ENCODE measurements at regions not wholly inside any gene's neighbourhood (a gene's known extent, or its start where the extent isn't known, plus 50 kb on each side); places are given as distances from the start of the nearest gene placed in this dataset.

- TF ChIP-seq TEAD4 (IDR thresholded peaks at IDR 0.05; ENCODE audit: borderline replicate concordance, insufficient read depth) (peak; percentile 78), ELF1 (IDR thresholded peaks at IDR 0.05) (no peak), EZH2phosphoT487 (IDR thresholded peaks at IDR 0.05; ENCODE audit: borderline replicate concordance, low read depth) (no peak), NRF1 (IDR thresholded peaks at IDR 0.05; ENCODE audit: low read depth, low read length) (no peak), MEF2A (IDR thresholded peaks at IDR 0.05; ENCODE audit: borderline replicate concordance, low read depth) (peak; percentile 87), USF1 (IDR thresholded peaks at IDR 0.05; ENCODE audit: borderline replicate concordance, low read depth) (no peak), GATA2 (CRISPR knock-in tag; IDR thresholded peaks at IDR 0.05) (peak; percentile 84), TCF12 (IDR thresholded peaks at IDR 0.05) (peak; percentile 83), POLR2AphosphoS5 (IDR thresholded peaks at IDR 0.05; ENCODE audit: low read depth, low read length) (peak; percentile 36; the same call in 1 of the 2 replicates), MXI1 (IDR thresholded peaks at IDR 0.05; ENCODE audit: low read depth, low read length) (0 out of 2 replicates have a peak, but pooled peaks have one; percentile 21), GABPA (IDR thresholded peaks at IDR 0.05; ENCODE audit: low read depth) (no peak), RCOR1 (IDR thresholded peaks at IDR 0.05; ENCODE audit: low read length) (peak; percentile 43; the same call in 1 of the 2 replicates), RXRA (IDR thresholded peaks at IDR 0.05; ENCODE audit: borderline replicate concordance, low read depth) (peak; percentile 43; the same call in 1 of the 2 replicates), NFIC (IDR thresholded peaks at IDR 0.05; ENCODE audit: borderline replicate concordance) (peak; percentile 91), SMC3 (IDR thresholded peaks at IDR 0.05; ENCODE audit: low read depth, low read length) (no peak), PBX3 (IDR thresholded peaks at IDR 0.05) (peak; percentile 56), JUND (IDR thresholded peaks at IDR 0.05) (peak; percentile 61), FOXM1 (IDR thresholded peaks at IDR 0.05; ENCODE audit: low read depth) (peak; percentile 72), FOSL2 (IDR thresholded peaks at IDR 0.05; ENCODE audit: borderline replicate concordance, low read depth) (no peak; the same call in 1 of the 2 replicates), EP300 (IDR thresholded peaks at IDR 0.05; ENCODE audit: borderline replicate concordance in 1 of 2, low read depth in 1 of 2, low read length in 1 of 2) (peak; percentile 81 to 84), CHD2 (IDR thresholded peaks at IDR 0.05; ENCODE audit: low read length, partially characterized antibody) (peak; percentile 26)
- H3K36me3 ChIP-seq (replicated peaks in 1 of 2; ENCODE audit: control insufficient read depth in 1 of 2, insufficient read depth in 2 of 2, low read length in 1 of 2), result no peaks in the 10 kb centered on the region
- no peak overlapping the region; a peak in 1 of 4 replicates for H3K4me3 ChIP-seq (ENCODE audit: low read depth in 2 of 2, low read length in 1 of 2)
- H3K27ac ChIP-seq (ENCODE audit: low read depth in 2 of 2, low read length in 1 of 2), result peak overlapping the region; percentile 89 to 99
- H3K9me2 ChIP-seq, result no peaks in the 10 kb centered on the region
- H3K9me3 ChIP-seq, result no peaks in the 10 kb centered on the region
- no peaks in the 10 kb centered on the region for H3K27me3 ChIP-seq (ENCODE audit: insufficient read depth)
- H3F3A ChIP-seq (replicated peaks; ENCODE audit: insufficient read depth), result peaks cover 47% of the 10 kb centered on the region
- no peak overlapping the region for H2AFZ ChIP-seq (ENCODE audit: low read depth)
- peaks cover 14 to 28% of the 10 kb centered on the region in 2 experiments for H3K4me1 ChIP-seq (ENCODE audit: control insufficient read depth in 1 of 2, insufficient read depth in 2 of 2, low read depth in 1 of 2, low read length in 1 of 2)
- CTCF ChIA-PET, result interaction anchor here (0.6 to 1.0 kb wide), 4 partner anchors 19 to 181 kb away, joined by 3 read pairs; no protein-coding TSS in a partner anchor
- POLR2A ChIA-PET, result no interaction called here
- peak overlapping the region; percentile 63; the same call in 1 of the 2 replicates for H3K9ac ChIP-seq
- H3K4me2 ChIP-seq, result peak overlapping the region; percentile 61
- no peak for DNase-seq
- 27% methylated on average over 5 of the region's 5 CpGs for WGBS (ENCODE audit: low lambda C conversion rate)
- H3K79me2 ChIP-seq (ENCODE audit: insufficient read depth), result no peaks in the 10 kb centered on the region
- H4K20me1 ChIP-seq (ENCODE audit: insufficient read depth), result no peaks in the 10 kb centered on the region
Measured at GRCh38 chr15:38895326-38896255, 331.0 kb upstream of the RASGRP1 start.

All from SK-N-SH (cell line).